ENCODE measurements at regions not wholly inside any gene's neighbourhood (a gene's known extent, or its start where the extent isn't known, plus 50 kb on each side); places are given as distances from the start of the nearest gene placed in this dataset.

- Histone ChIP-seq H4K20me1 (replicated peaks; ENCODE audit: control insufficient read depth, insufficient read depth, low read length) (no peaks in the 10 kb centered on the region), H3K4me1 (replicated peaks in 1 of 2; ENCODE audit: control insufficient read depth in 2 of 2, insufficient read depth in 2 of 2, low read length in 2 of 2) (no peaks in the 10 kb centered on the region), H3K9me1 (ENCODE audit: control insufficient read depth, insufficient read depth, low read length) (no peaks in the 10 kb centered on the region), H3K36me3 (ENCODE audit: control insufficient read depth, insufficient read depth, low read length) (no peaks in the 10 kb centered on the region), H3K9ac (ENCODE audit: insufficient read depth in 1 of 2, low read depth in 2 of 2, low read length in 2 of 2) (no peak overlapping the region), H2AFZ (ENCODE audit: low read depth, low read length) (no peak overlapping the region), H3K27me3 (ENCODE audit: control insufficient read depth in 2 of 2, insufficient read depth in 2 of 2, low read length in 2 of 2) (peaks cover 3 to 18% of the 10 kb centered on the region in 2 experiments; a peak in 4 of 5 replicates), H3K4me3 (no peak overlapping the region), H3K79me2 (ENCODE audit: control insufficient read depth, insufficient read depth, low read length) (no peaks in the 10 kb centered on the region), H3K9me3 (replicated peaks; ENCODE audit: control insufficient read depth, insufficient read depth, low read depth, low read length) (no peaks in the 10 kb centered on the region), H3K4me2 (ENCODE audit: insufficient read depth, low read length) (no peak overlapping the region), H3K27ac (ENCODE audit: extremely low read depth, low read depth, low read length) (no peak overlapping the region)
- ChIA-PET POLR2A (no interaction called here), CTCF (ENCODE audit: low intra/inter-chr PET ratio) (no interaction called here)
- WGBS (ENCODE audit: insufficient coverage, low coverage, missing lambda C conversion rate), result 7% methylated on average over 11 of the region's 11 CpGs
- DNase-seq (ENCODE audit: extremely low read depth in 1 of 4, low spot score in 3 of 4) (no peak), ATAC-seq (no peak), FAIRE-seq (no peak)
- intact Hi-C loops (cut with micrococcal nuclease), result no loop called here
- BruUV-seq (replicated peaks), result no TSS peak
- in situ Hi-C loops (cut with MboI), result no loop called here
- TF ChIP-seq ZNF407 (IDR thresholded peaks at IDR 0.05; ENCODE audit: low read depth) (no peak), ZC3H11A (IDR thresholded peaks at IDR 0.05; ENCODE audit: low read depth, low read length) (no peak), ZNF518B (CRISPR knock-in tag; IDR thresholded peaks at IDR 0.05) (no peak), SMARCC2 (IDR thresholded peaks at IDR 0.05; ENCODE audit: low read depth) (no peak), CREBBP (IDR thresholded peaks at IDR 0.05; ENCODE audit: low read depth, low read length) (no peak), ARID3B (CRISPR knock-in tag; IDR thresholded peaks at IDR 0.05; ENCODE audit: borderline replicate concordance) (no peak), ATF1 (CRISPR knock-in tag; IDR thresholded peaks at IDR 0.05) (no peak), ATF1 (tag; IDR thresholded peaks at IDR 0.05) (no peak)
- TF ChIP-seq, protein P1, sequence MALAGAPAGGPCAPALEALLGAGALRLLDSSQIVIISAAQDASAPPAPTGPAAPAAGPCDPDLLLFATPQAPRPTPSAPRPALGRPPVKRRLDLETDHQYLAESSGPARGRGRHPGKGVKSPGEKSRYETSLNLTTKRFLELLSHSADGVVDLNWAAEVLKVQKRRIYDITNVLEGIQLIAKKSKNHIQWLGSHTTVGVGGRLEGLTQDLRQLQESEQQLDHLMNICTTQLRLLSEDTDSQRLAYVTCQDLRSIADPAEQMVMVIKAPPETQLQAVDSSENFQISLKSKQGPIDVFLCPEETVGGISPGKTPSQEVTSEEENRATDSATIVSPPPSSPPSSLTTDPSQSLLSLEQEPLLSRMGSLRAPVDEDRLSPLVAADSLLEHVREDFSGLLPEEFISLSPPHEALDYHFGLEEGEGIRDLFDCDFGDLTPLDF (CRISPR knock-in tag; IDR thresholded peaks at IDR 0.05), result no peak
Observed at GRCh38 chrX:3791449-3791848, 78.0 kb upstream of the PRKX start.
